ENCODE measurements at regions not wholly inside any gene's neighbourhood (a gene's known extent, or its start where the extent isn't known, plus 50 kb on each side); places are given as distances from the start of the nearest gene placed in this dataset.

GRCh38 chr9:116083837-116084236 lies 69.8 kb upstream of the PAPPA start:
- no peak for DNase-seq

GRCh38 chr9:116084497-116084896 lies 69.1 kb upstream of the PAPPA start:
- DNase-seq: no peak

- no peak for DNase-seq
Measured at GRCh38 chr9:116087246-116087645, 66.3 kb upstream of the PAPPA start.

- DNase-seq: no peak
Measured at GRCh38 chr9:116087751-116088194, 65.8 kb upstream of the PAPPA start.

GRCh38 chr9:116088396-116088795 lies 65.2 kb upstream of the PAPPA start:
- DNase-seq: no peak

- DNase-seq: no peak
Measured at GRCh38 chr9:116090030-116090770, 63.4 kb upstream of the PAPPA start.

GRCh38 chr9:116094846-116095245 lies 58.7 kb upstream of the PAPPA start:
- no peak for DNase-seq

- DNase-seq: no peak
Measured at GRCh38 chr9:116095403-116095802, 58.2 kb upstream of the PAPPA start.

- DNase-seq: no peak
Measured at GRCh38 chr9:116096046-116096445, 57.5 kb upstream of the PAPPA start.

GRCh38 chr9:116096853-116097252 lies 56.7 kb upstream of the PAPPA start:
- no peak for DNase-seq

- no peak for DNase-seq
Measured at GRCh38 chr9:116098476-116098875, 55.1 kb upstream of the PAPPA start.

- DNase-seq: no peak
Measured at GRCh38 chr9:116099821-116100220, 53.8 kb upstream of the PAPPA start.

GRCh38 chr9:116100711-116101121 lies 52.9 kb upstream of the PAPPA start:
- no peak for DNase-seq

- DNase-seq: no peak
Measured at GRCh38 chr9:116101516-116101915, 52.1 kb upstream of the PAPPA start.

GRCh38 chr9:116102596-116102995 lies 51.0 kb upstream of the PAPPA start:
- DNase-seq: no peak

Data from renal pelvis (tissue), 1 donor.